ENCODE measurements at regions not wholly inside any gene's neighbourhood (a gene's known extent, or its start where the extent isn't known, plus 50 kb on each side); places are given as distances from the start of the nearest gene placed in this dataset.
"Not testable (repeated sequence)": the region's sequence is repeated elsewhere in the genome, so short reads cannot be mapped to it uniquely, and the experiment has no call there.

DNA sequence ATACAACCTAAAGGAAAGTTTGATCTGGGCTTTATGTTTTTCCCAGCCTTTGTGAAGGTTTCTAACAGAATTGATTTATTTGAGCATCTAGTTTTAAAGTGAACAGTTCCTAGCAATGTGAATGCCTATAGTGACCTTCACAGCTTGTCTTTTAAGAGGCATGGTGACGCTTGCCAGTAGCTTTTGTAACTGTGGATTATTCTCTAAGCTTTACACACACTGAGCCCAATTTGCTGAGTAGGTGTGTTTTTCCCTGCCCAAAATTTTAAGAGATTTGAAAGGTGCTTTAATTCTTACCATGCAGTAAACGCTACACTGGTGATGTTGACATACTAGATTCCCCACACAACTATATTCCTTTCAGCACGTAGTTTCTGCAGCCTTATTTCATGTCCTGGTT lies 420.2 kb upstream of the AKR1E2 start:
- Mint-ChIP-seq H3K36me3 (no peaks in the 10 kb centered on the region), H3K4me1 (no peaks in the 10 kb centered on the region), H3K9me3 (no peaks in the 10 kb centered on the region), H3K27me3 (ENCODE audit: low read depth) (no peaks in the 10 kb centered on the region), H3K27ac (no peak overlapping the region), H3K4me3 (no peak overlapping the region)
- ATAC-seq (no peak), DNase-seq (ENCODE audit: low spot score) (no peak)
- POLR2A ChIA-PET: no interaction called here
- no peak for TF ChIP-seq ZNF138 (CRISPR knock-in tag; conservative IDR thresholded peaks at IDR 0.05)
- CTCF ChIA-PET: no interaction called here

DNA sequence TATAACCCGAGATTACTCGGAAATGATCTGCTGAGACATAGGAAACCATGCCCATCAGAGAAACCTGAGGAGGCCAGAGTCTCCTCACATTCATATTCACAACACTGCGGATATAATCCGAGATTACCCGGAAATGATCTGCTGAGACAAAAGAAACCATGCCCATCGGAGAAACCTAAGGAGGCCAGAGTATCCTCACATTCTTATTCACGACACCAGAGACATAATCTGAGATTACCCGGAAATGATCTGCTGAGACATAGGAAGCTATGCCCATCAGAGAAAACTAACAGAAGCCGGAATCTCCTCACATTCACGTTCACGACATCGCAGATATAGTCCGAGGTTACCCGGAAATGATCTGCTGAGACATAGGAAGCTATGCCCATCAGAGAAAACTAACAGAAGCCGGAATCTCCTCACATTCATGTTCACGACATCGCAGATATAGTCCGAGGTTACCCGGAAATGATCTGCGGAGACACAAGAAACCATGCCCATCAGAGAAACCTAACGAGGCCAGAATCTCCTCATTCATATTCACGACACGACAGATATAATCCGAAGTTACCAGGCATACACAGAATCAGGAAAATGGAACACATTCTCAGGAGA lies 422.3 kb upstream of the AKR1E2 start:
- no peak for DNase-seq (ENCODE audit: low spot score)
- H3K36me3 Mint-ChIP-seq: no peaks in the 10 kb centered on the region
- TF ChIP-seq, protein P1, sequence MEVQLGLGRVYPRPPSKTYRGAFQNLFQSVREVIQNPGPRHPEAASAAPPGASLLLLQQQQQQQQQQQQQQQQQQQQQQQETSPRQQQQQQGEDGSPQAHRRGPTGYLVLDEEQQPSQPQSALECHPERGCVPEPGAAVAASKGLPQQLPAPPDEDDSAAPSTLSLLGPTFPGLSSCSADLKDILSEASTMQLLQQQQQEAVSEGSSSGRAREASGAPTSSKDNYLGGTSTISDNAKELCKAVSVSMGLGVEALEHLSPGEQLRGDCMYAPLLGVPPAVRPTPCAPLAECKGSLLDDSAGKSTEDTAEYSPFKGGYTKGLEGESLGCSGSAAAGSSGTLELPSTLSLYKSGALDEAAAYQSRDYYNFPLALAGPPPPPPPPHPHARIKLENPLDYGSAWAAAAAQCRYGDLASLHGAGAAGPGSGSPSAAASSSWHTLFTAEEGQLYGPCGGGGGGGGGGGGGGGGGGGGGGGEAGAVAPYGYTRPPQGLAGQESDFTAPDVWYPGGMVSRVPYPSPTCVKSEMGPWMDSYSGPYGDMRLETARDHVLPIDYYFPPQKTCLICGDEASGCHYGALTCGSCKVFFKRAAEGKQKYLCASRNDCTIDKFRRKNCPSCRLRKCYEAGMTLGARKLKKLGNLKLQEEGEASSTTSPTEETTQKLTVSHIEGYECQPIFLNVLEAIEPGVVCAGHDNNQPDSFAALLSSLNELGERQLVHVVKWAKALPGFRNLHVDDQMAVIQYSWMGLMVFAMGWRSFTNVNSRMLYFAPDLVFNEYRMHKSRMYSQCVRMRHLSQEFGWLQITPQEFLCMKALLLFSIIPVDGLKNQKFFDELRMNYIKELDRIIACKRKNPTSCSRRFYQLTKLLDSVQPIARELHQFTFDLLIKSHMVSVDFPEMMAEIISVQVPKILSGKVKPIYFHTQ (CRISPR knock-in tag; IDR thresholded peaks at IDR 0.05): no peak
- TF ChIP-seq FOXJ3 (CRISPR knock-in tag; IDR thresholded peaks at IDR 0.05; ENCODE audit: borderline replicate concordance): no peak
- no peak for TF ChIP-seq GABPB1 (CRISPR knock-in tag; IDR thresholded peaks at IDR 0.05)
- TF ChIP-seq PREB (CRISPR knock-in tag; IDR thresholded peaks at IDR 0.05; ENCODE audit: borderline replicate concordance): no peak
- no peak for TF ChIP-seq ATF6 (CRISPR knock-in tag; IDR thresholded peaks at IDR 0.05)
- TF ChIP-seq STAT6 (CRISPR knock-in tag; conservative IDR thresholded peaks at IDR 0.05; ENCODE audit: low read depth): no peak

GRCh38 chr10:4401080-4401479 lies 424.9 kb upstream of the AKR1E2 start:
- H3K27ac Mint-ChIP-seq; H3K4me3 Mint-ChIP-seq; ATAC-seq; H3K36me3 Mint-ChIP-seq; H3K4me1 Mint-ChIP-seq; DNase-seq (ENCODE audit: low spot score); CTCF ChIA-PET; H3K27me3 Mint-ChIP-seq (ENCODE audit: low read depth); H3K9me3 Mint-ChIP-seq; POLR2A ChIA-PET: not testable (repeated sequence)

More for the DNA sequence above, 422.3 kb upstream of the AKR1E2 start:
- no peak overlapping the region for H3K4me3 Mint-ChIP-seq
- no peak for ATAC-seq
- H3K4me1 Mint-ChIP-seq: no peaks in the 10 kb centered on the region
- H3K27ac Mint-ChIP-seq: no peak overlapping the region
- H3K9me3 Mint-ChIP-seq: 0 out of 2 replicates have a peak, but pooled peaks cover 3% of the 10 kb centered on the region
- POLR2A ChIA-PET: no interaction called here
- CTCF ChIA-PET: no interaction called here
- H3K27me3 Mint-ChIP-seq (ENCODE audit: low read depth): no peaks in the 10 kb centered on the region

DNA sequence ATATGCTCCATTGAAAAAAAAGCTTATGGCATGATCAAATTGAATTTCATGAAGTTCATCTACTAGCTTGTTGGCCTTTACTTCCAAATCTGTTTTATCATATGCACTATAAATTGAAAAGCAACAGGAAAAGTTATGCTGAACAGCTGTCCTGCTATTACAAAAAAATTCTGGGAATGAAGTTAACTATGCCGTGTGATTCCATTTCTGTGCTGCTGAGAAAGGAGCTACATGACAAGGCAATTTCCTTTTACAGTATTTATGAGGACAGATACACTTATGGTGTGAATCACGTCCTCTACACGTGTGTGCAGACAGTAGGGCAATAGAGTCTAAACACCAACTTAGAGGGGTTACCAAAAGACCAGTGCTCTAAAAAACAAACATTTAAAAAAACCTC lies 426.5 kb upstream of the AKR1E2 start:
- Mint-ChIP-seq H3K9me3 (0 out of 2 replicates have a peak, but pooled peaks cover 3% of the 10 kb centered on the region), H3K27ac (no peak overlapping the region), H3K27me3 (ENCODE audit: low read depth) (no peaks in the 10 kb centered on the region), H3K4me1 (no peaks in the 10 kb centered on the region), H3K4me3 (no peak overlapping the region), H3K36me3 (no peaks in the 10 kb centered on the region)
- ChIA-PET CTCF (interaction anchor here (1.3 kb wide), 1 partner anchor 257 kb away, joined by 3 read pairs; no protein-coding TSS in a partner anchor), POLR2A (no interaction called here)
- no peak for ATAC-seq
- no peak for DNase-seq (ENCODE audit: low spot score)
- TF ChIP-seq AFF4 (CRISPR knock-in tag; IDR thresholded peaks at IDR 0.05; ENCODE audit: borderline replicate concordance) (no peak), NFATC4 (CRISPR knock-in tag; IDR thresholded peaks at IDR 0.05) (no peak), FOXK1 (CRISPR knock-in tag; IDR thresholded peaks at IDR 0.05) (no peak), FOXJ3 (CRISPR knock-in tag; IDR thresholded peaks at IDR 0.05; ENCODE audit: borderline replicate concordance) (no peak), ZMAT4 (CRISPR knock-in tag; IDR thresholded peaks at IDR 0.05) (no peak), ETV6 (CRISPR knock-in tag; IDR thresholded peaks at IDR 0.05) (no peak), ZNF317 (CRISPR knock-in tag; IDR thresholded peaks at IDR 0.05; ENCODE audit: borderline replicate concordance, low read depth) (no peak), MXD4 (CRISPR knock-in tag; IDR thresholded peaks at IDR 0.05; ENCODE audit: borderline replicate concordance) (no peak)
